Nephron progenitor cell (in vitro differentiated cells): ENCODE measurements at regions not wholly inside any gene's neighbourhood (a gene's known extent, or its start where the extent isn't known, plus 50 kb on each side); places are given as distances from the start of the nearest gene placed in this dataset.

Source experiments
- DNase-seq: peaks from one replicate; pipeline ENCODE4 v3.0.0; 2021
- H3K27ac Mint-ChIP-seq: 2 replicates; pipeline ENCODE4 v1.8.0; 2021; ENCODE audit warnings: mild to moderate bottlenecking, moderate library complexity, mixed read lengths
- H3K27me3 Mint-ChIP-seq: 2 replicates; pipeline ENCODE4 v1.8.0; 2021; ENCODE audit warnings: mild to moderate bottlenecking, low read depth, mixed read lengths; ENCODE audit not compliant: poor library complexity
- H3K36me3 Mint-ChIP-seq: 2 replicates; pipeline ENCODE4 v1.8.0; 2021; ENCODE audit warnings: low read depth, mixed read lengths
- H3K4me1 Mint-ChIP-seq: 2 replicates; pipeline ENCODE4 v1.8.0; 2021; ENCODE audit warnings: mixed read lengths
- H3K4me3 Mint-ChIP-seq: 2 replicates; pipeline ENCODE4 v1.8.0; 2021; ENCODE audit warnings: mild to moderate bottlenecking, moderate library complexity, mixed read lengths
- H3K9me3 Mint-ChIP-seq: 2 replicates; pipeline ENCODE4 v1.8.0; 2021; ENCODE audit warnings: mild to moderate bottlenecking, moderate library complexity, mixed read lengths
- TF ChIP-seq, protein P1 (sequence below): fragments of 200-600 bp; sonication (generic); IDR thresholded peaks from 2 replicates; pipeline ENCODE4 v1.5.0; 2021; ENCODE audit warnings: antibody characterized with exemption

DNA sequence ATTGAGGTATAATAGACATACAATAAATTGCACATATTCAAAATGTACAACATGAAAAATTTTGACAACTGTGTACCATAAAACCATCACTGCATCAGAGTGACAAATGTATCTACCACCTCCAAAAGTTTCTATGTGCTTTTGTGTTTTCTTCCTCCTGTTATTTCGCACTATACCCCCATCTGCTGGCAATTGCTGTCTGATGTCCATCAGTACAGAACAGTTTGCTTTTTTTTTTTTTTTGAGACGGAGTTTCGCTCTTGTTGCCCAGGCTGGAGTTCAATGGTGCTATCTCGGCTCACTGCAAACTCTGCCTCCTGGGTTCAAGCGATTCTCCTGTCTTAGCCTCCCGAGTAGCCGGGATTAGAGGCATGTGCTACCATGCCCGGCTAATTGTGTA is 154.3 kb upstream of the GIMD1 start:
- no peaks in the 10 kb centered on the region for H3K27me3 Mint-ChIP-seq
- H3K4me1 Mint-ChIP-seq = no peaks in the 10 kb centered on the region
- no peaks in the 10 kb centered on the region for H3K36me3 Mint-ChIP-seq
- TF ChIP-seq, protein P1, sequence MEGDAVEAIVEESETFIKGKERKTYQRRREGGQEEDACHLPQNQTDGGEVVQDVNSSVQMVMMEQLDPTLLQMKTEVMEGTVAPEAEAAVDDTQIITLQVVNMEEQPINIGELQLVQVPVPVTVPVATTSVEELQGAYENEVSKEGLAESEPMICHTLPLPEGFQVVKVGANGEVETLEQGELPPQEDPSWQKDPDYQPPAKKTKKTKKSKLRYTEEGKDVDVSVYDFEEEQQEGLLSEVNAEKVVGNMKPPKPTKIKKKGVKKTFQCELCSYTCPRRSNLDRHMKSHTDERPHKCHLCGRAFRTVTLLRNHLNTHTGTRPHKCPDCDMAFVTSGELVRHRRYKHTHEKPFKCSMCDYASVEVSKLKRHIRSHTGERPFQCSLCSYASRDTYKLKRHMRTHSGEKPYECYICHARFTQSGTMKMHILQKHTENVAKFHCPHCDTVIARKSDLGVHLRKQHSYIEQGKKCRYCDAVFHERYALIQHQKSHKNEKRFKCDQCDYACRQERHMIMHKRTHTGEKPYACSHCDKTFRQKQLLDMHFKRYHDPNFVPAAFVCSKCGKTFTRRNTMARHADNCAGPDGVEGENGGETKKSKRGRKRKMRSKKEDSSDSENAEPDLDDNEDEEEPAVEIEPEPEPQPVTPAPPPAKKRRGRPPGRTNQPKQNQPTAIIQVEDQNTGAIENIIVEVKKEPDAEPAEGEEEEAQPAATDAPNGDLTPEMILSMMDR = no peak
- H3K27ac Mint-ChIP-seq = no peak overlapping the region
- DNase-seq = no peak
- no peak overlapping the region for H3K4me3 Mint-ChIP-seq
- peaks cover 10% of the 10 kb centered on the region for H3K9me3 Mint-ChIP-seq

DNA sequence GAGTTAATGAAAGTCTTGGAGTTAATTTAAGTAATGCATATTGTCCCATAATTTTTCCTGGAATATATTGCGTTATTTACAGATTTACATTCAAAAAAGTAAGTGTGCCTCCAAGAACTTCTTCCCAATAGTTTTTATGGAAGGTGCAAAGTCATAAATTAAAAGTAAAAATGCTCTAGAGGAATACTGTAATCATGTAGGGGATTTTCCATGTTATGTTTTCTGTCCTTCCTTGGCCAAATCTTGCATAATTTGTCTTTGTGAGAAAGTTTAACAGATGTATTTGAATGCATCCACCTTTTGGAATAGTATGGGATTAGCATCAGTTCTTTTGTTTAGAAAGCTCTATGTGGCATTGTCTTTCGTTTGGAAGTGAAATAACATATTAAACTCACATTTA is 144.1 kb upstream of the GIMD1 start:
- no peak overlapping the region for H3K27ac Mint-ChIP-seq
- no peaks in the 10 kb centered on the region for H3K36me3 Mint-ChIP-seq
- H3K4me1 Mint-ChIP-seq = no peaks in the 10 kb centered on the region
- TF ChIP-seq, protein P1 = no peak
- no peak overlapping the region for H3K4me3 Mint-ChIP-seq
- H3K27me3 Mint-ChIP-seq = peaks cover 2% of the 10 kb centered on the region
- no peak for DNase-seq
- H3K9me3 Mint-ChIP-seq = no peaks in the 10 kb centered on the region

DNA sequence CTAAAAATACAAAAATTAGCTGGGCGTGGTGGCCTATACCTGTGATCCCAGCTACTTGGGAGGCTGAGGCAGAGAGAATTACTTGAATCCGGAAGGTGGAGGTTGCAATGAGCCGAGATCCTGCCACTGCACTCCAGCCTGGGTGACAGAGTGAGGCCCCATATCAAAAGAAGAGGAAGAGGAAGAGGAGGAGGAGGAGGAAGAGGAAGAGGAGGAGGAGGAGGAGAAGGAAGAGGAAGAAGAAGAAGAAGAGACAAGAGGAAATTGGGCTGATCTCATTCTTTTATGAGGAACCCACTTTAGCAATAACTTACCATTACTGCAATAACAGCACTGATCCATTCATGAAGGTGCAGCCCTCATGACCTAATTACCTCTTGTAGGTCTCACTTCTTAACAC is 138.9 kb upstream of the GIMD1 start:
- Mint-ChIP-seq H3K4me1 (peaks cover 14% of the 10 kb centered on the region), H3K27me3 (no peaks in the 10 kb centered on the region), H3K4me3 (no peak overlapping the region), H3K27ac (no peak overlapping the region), H3K9me3 (no peaks in the 10 kb centered on the region), H3K36me3 (no peaks in the 10 kb centered on the region)
- no peak for DNase-seq
- TF ChIP-seq, protein P1 = no peak

DNA sequence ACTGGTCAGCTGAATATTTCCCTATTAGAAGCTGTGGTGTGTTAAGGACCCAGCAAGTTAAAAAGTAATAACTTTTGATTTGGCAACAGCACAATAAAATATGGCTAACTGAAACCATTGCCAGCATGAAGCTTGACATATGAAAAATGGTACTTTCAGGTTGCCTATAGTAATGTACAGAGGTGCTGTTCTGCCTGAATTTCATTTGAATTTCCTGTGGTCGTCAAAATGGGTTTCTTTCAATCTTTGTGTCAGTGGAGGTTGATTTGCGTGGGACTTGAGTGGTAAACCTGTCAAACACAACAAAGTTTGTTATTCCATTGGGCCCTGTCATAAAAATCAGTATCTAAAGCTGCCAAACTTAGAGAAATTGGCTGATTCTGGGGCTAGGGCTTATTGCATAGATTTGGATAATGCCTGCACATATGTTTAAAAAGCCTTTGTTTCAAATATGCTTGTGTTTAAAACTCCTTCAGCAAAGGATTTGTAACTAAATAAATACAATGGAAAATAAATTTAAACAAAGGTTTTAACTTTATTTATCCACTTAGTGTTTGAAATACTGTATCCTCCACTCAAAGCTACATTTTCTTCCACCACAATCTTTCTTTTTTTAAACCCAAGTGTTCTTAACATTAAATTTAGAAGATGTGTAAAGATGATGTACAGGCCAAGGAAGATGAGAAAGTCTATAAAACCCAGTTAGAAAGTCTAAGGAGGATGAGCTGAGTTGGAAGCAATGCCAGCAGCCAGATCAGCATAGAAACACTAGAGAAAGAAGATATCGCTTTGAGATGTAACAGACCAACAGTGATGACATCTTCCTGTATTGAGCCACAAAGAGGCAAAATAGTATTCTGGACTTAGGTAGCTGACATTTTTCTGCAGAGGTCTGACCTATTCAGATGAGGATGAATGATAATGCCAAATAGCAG is 134.8 kb upstream of the GIMD1 start:
- Mint-ChIP-seq H3K27me3 (peaks cover 3% of the 10 kb centered on the region), H3K9me3 (peaks cover 8% of the 10 kb centered on the region), H3K4me3 (no peak overlapping the region), H3K36me3 (peaks cover 6% of the 10 kb centered on the region), H3K27ac (no peak overlapping the region), H3K4me1 (peaks cover 25% of the 10 kb centered on the region)
- TF ChIP-seq, protein P1 = no peak
- DNase-seq = no peak

DNA sequence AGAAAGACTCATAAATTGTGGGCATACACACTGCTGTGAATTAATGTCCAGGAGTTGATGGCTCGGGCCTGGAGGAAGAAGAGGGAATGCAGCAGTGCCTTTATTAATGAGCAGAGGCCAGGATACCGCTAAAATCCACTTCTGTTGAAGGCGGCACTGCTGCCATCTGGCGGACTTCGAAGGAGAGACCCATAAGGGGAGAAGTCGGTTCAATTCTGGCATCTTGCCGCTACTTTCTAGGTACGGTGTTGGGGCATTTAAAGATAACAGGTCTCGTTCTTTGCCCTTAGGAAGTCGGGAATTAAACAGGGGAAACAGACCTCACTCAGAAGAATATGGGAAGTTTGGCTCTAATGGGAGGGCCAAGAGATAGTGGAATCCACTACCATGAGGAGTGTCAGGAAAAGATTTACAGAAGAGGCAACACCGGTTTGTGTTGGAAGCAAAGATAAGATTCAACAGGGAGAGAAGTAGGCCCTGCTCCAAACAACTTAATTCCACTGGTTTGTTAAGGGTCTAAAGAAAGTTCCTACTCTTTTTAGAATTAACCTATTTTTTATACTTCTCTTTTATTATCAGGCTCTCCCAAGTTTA is 133.6 kb upstream of the GIMD1 start:
- Mint-ChIP-seq H3K4me1 (peaks cover 25% of the 10 kb centered on the region), H3K27me3 (peaks cover 3% of the 10 kb centered on the region), H3K36me3 (peaks cover 6% of the 10 kb centered on the region), H3K9me3 (peaks cover 8% of the 10 kb centered on the region), H3K27ac (no peak overlapping the region), H3K4me3 (peak overlapping the region; percentile 33)
- TF ChIP-seq, protein P1 = peak; percentile 66
- DNase-seq = peak; percentile 67
